ENCODE measurements at regions not wholly inside any gene's neighbourhood (a gene's known extent, or its start where the extent isn't known, plus 50 kb on each side); places are given as distances from the start of the nearest gene placed in this dataset.

DNA sequence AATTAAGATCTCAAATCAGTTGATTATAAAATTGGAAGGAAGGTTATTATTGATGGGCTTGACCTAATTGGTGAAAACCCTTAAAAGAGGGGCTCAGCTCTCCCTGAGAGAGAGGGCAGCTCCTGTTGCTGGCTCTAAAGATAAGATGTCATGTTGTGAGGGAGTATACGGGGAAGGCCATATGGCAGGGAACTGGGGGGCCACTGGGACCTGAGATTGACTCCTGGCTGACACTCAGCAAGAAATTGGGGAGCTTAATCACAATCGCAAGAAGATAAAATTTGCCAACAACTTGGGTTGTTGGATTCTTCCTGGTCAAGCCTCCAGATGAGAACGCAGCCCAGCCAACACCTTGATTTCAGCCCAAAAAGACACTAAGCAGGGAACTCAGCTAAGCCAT, 69.7 kb upstream of the KCNJ6 start:
- H3K23ac ChIP-seq (ENCODE audit: low read depth, low read length), result no peak overlapping the region
- no peaks in the 10 kb centered on the region for H3K79me1 ChIP-seq (ENCODE audit: low read depth in 1 of 2, low read length in 2 of 2)
- H3K27ac ChIP-seq (ENCODE audit: insufficient read depth, low read length), result no peak overlapping the region
- no peak overlapping the region for H2AK5ac ChIP-seq (ENCODE audit: low read depth, low read length)
- no peak overlapping the region for H3K14ac ChIP-seq (replicated peaks; ENCODE audit: low read depth, low read length)
- 67% methylated on average over 1 of the region's 3 CpGs; no CpG with 5 or more reads in 1 of the 2 experiments for WGBS, 2 experiments (ENCODE audit: extremely low coverage in 2 of 2, insufficient read length in 1 of 2)
- DNase-seq (no peak), ATAC-seq (ENCODE audit: low read depth) (no peak)
- H3K36me3 ChIP-seq (ENCODE audit: control insufficient read depth, insufficient read depth, low read length), result no peaks in the 10 kb centered on the region
- dilution Hi-C loops (cut with HindIII; ENCODE audit: low sequenced_read_pairs, unreplicated experiment) (no loop called here), in situ Hi-C loops (cut with MboI; ENCODE audit: low sequenced_read_pairs) (no loop called here), intact Hi-C loops (cut with micrococcal nuclease) (no loop called here)
- H2AK9ac ChIP-seq (replicated peaks; ENCODE audit: low read depth, low read length, poor library complexity), result no peak overlapping the region
- H2BK120ac ChIP-seq (ENCODE audit: low read depth, low read length), result no peak overlapping the region
- no peak overlapping the region for H4K5ac ChIP-seq (ENCODE audit: low read depth, low read length)
- CTCF ChIA-PET, result no interaction called here
- H3K4ac ChIP-seq (ENCODE audit: low read depth, low read length), result no peak overlapping the region
- H2AFZ ChIP-seq (replicated peaks; ENCODE audit: low read length, poor library complexity), result no peak overlapping the region
- no peaks in the 10 kb centered on the region for H3K9me1 ChIP-seq (ENCODE audit: insufficient read depth, low read length)
- H3K4me2 ChIP-seq (ENCODE audit: low read depth, low read length), result no peak overlapping the region
- TF ChIP-seq POLR2A (IDR thresholded peaks at IDR 0.05; ENCODE audit: low read depth, low read length) (no peak), CHD1 (IDR thresholded peaks at IDR 0.05; ENCODE audit: low read depth, low read length) (no peak), RCOR1 (IDR thresholded peaks at IDR 0.05; ENCODE audit: insufficient replicate concordance, low read length) (no peak), MAZ (IDR thresholded peaks at IDR 0.05; ENCODE audit: borderline replicate concordance, low read depth, low read length) (no peak)
- TF ChIP-seq, protein P1, sequence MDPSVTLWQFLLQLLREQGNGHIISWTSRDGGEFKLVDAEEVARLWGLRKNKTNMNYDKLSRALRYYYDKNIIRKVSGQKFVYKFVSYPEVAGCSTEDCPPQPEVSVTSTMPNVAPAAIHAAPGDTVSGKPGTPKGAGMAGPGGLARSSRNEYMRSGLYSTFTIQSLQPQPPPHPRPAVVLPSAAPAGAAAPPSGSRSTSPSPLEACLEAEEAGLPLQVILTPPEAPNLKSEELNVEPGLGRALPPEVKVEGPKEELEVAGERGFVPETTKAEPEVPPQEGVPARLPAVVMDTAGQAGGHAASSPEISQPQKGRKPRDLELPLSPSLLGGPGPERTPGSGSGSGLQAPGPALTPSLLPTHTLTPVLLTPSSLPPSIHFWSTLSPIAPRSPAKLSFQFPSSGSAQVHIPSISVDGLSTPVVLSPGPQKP (IDR thresholded peaks at IDR 0.05; ENCODE audit: borderline replicate concordance, low read depth, low read length), result no peak
- POLR2A ChIA-PET (ENCODE audit: unreplicated experiment), result no interaction called here
- no peak overlapping the region for H4K8ac ChIP-seq (ENCODE audit: low read depth in 2 of 2, low read length in 2 of 2)
- no TSS peak for BruUV-seq (replicated peaks)
- H3K4me1 ChIP-seq (ENCODE audit: control insufficient read depth, insufficient read depth, low read length), result no peaks in the 10 kb centered on the region
- no peak overlapping the region for H2BK20ac ChIP-seq (ENCODE audit: low read depth, low read length)
- no peak overlapping the region for H2BK15ac ChIP-seq (ENCODE audit: low read depth, low read length)
- no peaks in the 10 kb centered on the region for H3K9me3 ChIP-seq (ENCODE audit: control insufficient read depth, insufficient read depth, low read length)
- no peak overlapping the region for H3K4me3 ChIP-seq (ENCODE audit: insufficient read depth, low read depth, low read length)
- H4K91ac ChIP-seq (ENCODE audit: insufficient read depth, low read depth, low read length), result no peak overlapping the region
- H2BK5ac ChIP-seq (ENCODE audit: low read depth, low read length, poor library complexity, severe bottlenecking), result no peak overlapping the region
- H3K56ac ChIP-seq (ENCODE audit: extremely low read depth, insufficient read depth, low read length), result no peak overlapping the region
- no peak overlapping the region for H3K18ac ChIP-seq (ENCODE audit: low read depth, low read length)
- H3K27me3 ChIP-seq (ENCODE audit: control insufficient read depth, insufficient read depth, low read length), result peaks cover 4% of the 10 kb centered on the region; the same call in 1 of the 2 replicates
- no peaks in the 10 kb centered on the region for H4K20me1 ChIP-seq (ENCODE audit: insufficient read depth, low read length)
- H3K9ac ChIP-seq (ENCODE audit: low read depth, low read length), result no peak overlapping the region

All from IMR-90 (cell line).